B cell (primary cell): ENCODE measurements at regions not wholly inside any gene's neighbourhood (a gene's known extent, or its start where the extent isn't known, plus 50 kb on each side); places are given as distances from the start of the nearest gene placed in this dataset.

Experiments
- EZH2 ChIP-seq: IDR thresholded peaks from 2 replicates; pipeline ENCODE4 v1.6.1; 2012; ENCODE audit warnings: borderline replicate concordance, low read depth, mild to moderate bottlenecking, moderate library complexity, low read length; ENCODE audit not compliant: insufficient read depth, poor library complexity, severe bottlenecking
- TF ChIP-seq, protein P1 (sequence below): fragments of 200-600 bp; IDR thresholded peaks from one replicate; pipeline ENCODE4 v1.8.0; 2022; ENCODE audit warnings: antibody characterized with exemption, mild to moderate bottlenecking

DNA sequence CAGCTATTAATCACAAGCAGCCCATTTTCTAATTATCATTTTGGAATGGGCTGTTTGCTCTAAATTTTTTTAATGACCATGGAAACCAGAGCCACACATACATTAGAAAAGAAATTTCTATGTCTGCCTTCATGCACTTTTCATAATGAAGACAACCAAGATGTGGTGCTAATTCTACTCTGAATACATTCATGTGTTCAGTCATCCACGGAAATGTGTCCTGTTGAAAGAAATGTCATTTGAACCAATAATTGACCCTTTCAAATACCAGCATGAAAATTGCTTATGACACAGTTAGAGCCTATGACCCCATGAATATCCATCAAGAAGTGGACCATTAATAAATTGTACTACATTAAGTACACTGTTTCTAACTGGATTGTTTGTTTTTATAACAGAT lies 99.7 kb upstream of the KCNA4 start:
- TF ChIP-seq, protein P1, sequence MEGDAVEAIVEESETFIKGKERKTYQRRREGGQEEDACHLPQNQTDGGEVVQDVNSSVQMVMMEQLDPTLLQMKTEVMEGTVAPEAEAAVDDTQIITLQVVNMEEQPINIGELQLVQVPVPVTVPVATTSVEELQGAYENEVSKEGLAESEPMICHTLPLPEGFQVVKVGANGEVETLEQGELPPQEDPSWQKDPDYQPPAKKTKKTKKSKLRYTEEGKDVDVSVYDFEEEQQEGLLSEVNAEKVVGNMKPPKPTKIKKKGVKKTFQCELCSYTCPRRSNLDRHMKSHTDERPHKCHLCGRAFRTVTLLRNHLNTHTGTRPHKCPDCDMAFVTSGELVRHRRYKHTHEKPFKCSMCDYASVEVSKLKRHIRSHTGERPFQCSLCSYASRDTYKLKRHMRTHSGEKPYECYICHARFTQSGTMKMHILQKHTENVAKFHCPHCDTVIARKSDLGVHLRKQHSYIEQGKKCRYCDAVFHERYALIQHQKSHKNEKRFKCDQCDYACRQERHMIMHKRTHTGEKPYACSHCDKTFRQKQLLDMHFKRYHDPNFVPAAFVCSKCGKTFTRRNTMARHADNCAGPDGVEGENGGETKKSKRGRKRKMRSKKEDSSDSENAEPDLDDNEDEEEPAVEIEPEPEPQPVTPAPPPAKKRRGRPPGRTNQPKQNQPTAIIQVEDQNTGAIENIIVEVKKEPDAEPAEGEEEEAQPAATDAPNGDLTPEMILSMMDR: no peak
- TF ChIP-seq EZH2: no peak
